Jurkat, Clone E6-1 (cell line): ENCODE measurements at regions not wholly inside any gene's neighbourhood (a gene's known extent, or its start where the extent isn't known, plus 50 kb on each side); places are given as distances from the start of the nearest gene placed in this dataset.

Experiments used
- DNase-seq: peaks from one replicate; pipeline ENCODE4 v3.0.0-alpha.2; 2011; ENCODE audit warnings: low read depth, low spot score
- H3K4me3 ChIP-seq: 2 replicates; pipeline ENCODE4 v1.5.1; 2011; ENCODE audit warnings: mild to moderate bottlenecking, low read length, control low read depth, moderate library complexity

- DNase-seq, result no peak
- H3K4me3 ChIP-seq, result no peak overlapping the region
These were observed 93.8 kb downstream of the GLRX3 start for GRCh38 chr10:130230036-130230435.

GRCh38 chr10:130230611-130231010 is 94.4 kb downstream of the GLRX3 start:
- no peak overlapping the region for H3K4me3 ChIP-seq
- no peak for DNase-seq

DNA sequence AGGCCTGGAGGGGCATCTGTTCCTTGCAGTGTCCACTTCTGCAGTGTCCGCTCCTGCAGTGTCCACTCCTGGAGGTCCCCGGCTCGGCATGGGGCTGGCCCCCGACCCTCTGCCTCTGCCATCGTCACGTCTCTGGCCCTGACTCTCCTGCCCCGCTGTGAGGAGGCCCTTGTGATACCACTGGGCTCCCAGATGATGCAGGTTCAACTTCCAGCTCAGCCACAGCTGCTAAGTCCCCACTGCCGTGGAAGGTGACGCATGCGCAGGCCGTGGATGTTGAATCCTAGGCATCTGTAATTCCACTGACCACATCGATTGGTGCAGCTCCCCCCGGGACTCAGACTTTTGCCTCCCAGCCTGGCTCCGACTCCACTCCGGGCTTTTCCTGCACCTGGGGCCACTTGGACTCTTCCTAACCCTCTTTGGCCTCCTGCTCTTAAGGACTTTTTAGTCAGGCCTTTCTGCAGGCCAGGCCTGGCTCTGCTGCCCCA is 95.1 kb downstream of the GLRX3 start:
- no peak for DNase-seq
- no peak overlapping the region for H3K4me3 ChIP-seq

DNA sequence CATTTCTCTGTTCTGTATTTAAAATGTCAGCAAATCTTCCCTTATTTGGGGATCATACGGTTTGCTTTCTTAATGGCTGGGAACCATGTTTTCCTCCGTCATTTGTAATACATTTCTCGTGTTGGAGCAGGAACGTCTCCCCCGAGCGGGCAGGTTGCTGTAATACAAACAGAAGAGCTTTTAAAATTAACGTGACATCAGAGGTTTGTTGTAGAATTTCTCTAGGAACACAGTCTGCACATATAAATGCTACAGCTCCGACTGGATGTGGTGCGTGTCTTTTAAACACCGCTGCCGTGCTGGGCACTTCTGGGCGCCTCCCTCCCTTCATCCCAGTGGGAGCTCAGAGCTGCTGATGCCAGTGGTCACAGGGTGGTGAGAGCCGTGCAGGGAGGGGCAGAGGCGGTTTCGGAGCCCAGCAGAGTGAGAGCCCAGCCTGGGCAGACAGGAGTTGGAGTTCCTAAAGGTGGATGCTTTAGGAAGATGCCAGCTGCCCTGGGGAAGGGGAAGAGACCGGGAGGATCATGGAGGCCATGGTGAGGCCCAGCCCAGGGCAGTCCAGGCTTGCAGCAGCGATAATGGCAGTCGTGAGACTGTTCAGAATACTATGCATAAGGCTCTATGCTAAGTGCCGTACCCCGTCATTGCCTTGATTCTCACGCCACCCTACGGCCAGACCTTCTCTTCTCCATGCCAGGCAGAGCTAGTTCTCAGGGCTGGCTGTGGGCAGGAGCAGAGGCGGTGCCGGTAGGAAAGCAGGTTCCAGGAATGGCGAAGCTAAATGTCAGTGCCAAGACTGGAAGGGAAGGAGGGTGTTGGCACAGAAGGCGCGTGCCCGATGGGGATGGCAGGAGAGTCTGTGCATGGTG is 96.2 kb downstream of the GLRX3 start:
- no peak overlapping the region for H3K4me3 ChIP-seq
- DNase-seq, result no peak

GRCh38 chr10:130233035-130233360 is 96.8 kb downstream of the GLRX3 start:
- H3K4me3 ChIP-seq, result no peak overlapping the region

DNA sequence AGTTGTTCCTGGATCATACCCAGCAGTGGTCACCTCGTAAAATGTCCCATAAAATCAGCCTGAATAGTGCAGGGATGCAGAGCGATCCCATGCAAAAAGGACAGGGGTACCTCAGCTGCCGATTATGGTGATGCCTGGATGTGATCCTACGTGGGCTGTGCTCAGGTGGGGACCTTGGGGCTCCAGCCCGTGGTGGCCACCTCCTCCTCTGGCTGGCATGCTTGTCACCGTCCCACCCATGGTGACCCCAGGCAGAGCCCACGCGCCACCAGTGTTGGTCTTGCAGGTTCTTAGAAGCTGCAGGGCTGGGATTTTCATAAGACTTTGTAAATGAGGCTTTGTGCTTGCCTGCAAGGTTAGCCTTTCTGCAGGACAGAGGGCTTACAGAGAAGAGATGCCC is 97.2 kb downstream of the GLRX3 start:
- H3K4me3 ChIP-seq, result no peak overlapping the region
- DNase-seq, result no peak

More at GRCh38 chr10:130233035-130233360, 96.8 kb downstream of the GLRX3 start:
- DNase-seq, result no peak

DNA sequence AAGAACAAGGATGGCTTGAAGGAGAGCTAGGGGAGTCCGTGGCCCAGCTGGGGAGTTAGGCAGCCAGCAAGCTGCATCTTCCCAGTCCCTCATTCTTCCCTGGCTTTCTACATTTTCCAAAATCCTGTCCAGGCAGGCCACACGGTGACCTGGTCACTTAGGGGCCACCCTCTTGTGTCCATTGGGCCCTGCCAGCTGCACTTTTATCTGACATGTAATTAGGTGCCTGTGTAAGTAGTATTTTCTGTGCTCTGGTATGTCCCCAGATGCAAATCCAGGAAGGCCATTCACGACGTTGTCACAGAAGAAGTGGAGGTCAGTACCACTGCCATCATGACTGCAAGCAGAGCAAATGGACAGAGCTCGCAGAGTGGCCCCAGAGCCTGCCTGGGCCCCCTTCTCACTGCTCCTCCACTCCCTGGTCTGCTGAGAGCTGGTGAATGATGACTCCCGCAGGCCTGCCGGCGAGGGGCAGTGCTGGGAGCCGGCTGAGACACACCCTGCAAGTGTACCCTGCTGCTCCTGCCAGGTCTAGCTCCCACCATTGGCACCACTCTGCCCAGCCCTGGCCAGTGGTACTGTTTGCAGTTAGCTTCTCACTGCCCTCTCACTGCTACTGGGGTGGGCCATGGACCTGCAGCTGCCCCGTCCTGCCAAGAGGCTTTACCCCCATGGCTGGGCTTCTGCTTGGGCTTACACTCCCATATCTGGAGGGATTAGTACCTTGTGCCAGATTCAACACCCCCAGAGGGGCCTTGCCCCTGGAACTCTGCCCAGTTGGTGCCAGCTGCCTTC is 98.2 kb downstream of the GLRX3 start:
- DNase-seq, result no peak
- H3K4me3 ChIP-seq, result no peak overlapping the region

DNA sequence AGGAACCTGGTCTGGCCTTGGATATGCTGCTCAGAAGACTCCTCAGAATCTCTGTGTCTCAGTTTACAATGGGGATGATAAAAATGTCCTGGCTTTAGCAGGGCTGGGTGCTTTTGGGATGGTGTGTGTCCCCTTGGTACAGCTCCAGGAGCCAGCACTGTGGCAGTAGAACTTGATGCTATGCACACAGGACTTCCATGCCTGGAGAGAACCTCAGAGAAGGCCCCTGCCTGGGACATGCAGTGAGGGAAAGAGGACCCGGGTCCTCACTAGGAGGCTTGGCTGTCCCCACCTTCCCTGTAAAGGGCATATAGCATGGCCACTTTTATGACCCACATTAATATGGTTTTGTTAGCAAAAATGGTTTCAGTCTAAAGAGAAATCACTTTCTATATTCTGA is 100.5 kb downstream of the GLRX3 start:
- no peak overlapping the region for H3K4me3 ChIP-seq
- DNase-seq, result no peak

DNA sequence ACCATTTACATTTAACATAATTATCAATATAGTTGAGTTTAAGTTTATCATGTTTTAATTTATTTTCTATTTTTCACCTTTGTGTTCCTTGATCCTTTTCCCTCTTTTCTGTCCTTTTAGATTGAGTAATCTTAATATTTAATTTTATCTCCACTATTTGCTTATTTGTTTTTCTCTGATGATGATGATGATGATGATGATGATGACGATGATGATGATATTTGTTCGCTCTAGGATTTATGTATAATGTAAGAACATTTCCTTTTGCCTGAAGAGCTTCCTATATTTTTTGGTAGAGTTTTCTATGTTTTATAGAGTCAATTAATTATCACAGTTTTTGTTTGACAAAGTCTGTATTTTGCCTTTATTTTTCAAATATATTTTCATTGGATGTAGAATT is 104.2 kb downstream of the GLRX3 start:
- DNase-seq, result no peak
- H3K4me3 ChIP-seq, result no peak overlapping the region

DNA sequence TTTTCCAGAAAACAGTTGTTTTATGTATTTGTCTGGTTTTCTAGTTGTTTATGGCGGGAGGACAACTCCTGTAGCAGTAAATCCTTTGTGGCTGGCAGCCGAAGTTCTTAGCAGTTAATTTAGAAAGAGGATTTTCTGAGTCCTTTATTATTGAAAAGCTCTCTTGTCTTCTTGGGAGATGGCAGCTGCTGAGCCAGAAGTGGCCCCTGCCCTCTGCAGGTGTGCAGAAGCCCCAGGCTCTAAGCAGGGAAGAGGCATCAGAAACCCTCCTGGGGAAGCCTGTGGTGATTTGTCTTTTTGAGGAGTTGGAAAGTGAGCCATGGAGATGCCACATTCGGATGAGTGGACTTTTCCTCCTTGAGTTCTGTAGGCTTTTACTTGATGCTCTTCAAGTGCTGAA is 106.3 kb downstream of the GLRX3 start:
- no peak for DNase-seq
- no peak overlapping the region for H3K4me3 ChIP-seq

- no peak overlapping the region for H3K4me3 ChIP-seq
- DNase-seq, result peak; percentile 60
These were observed 106.8 kb downstream of the GLRX3 start for GRCh38 chr10:130243015-130243414.

GRCh38 chr10:130244031-130244927 is 108.1 kb downstream of the GLRX3 start:
- DNase-seq, result no peak
- H3K4me3 ChIP-seq, result no peak overlapping the region

- DNase-seq, result no peak
- no peak overlapping the region for H3K4me3 ChIP-seq
These were observed 108.8 kb downstream of the GLRX3 start for GRCh38 chr10:130244928-130245495.

GRCh38 chr10:130246113-130246512 is 109.9 kb downstream of the GLRX3 start:
- DNase-seq, result no peak
- H3K4me3 ChIP-seq, result no peak overlapping the region

- no peak overlapping the region for H3K4me3 ChIP-seq
- no peak for DNase-seq
These were observed 113.9 kb downstream of the GLRX3 start for GRCh38 chr10:130250127-130250526.

DNA sequence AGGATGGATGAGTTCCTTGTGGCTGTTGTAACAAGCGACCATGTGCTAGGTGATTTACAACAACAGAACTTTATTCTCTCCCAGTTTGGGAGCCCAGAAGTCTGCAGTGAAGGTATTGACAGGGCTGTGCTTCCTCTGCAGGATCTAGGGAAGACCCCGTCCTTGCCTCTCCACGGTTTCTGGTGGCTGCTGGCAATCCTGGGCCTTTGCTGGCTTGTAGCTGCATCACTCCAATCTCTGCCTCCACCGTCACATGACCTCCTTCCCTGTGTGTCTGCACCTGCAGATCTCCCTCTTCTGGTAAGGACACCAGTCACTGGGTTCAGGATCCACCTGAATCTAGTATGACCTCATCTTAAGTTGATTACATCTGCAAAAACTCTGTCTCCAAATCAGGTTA is 115.6 kb downstream of the GLRX3 start:
- no peak for DNase-seq
- no peak overlapping the region for H3K4me3 ChIP-seq

GRCh38 chr10:130254243-130254642 is 118.1 kb downstream of the GLRX3 start:
- H3K4me3 ChIP-seq, result no peak overlapping the region
- DNase-seq, result no peak

- no peak overlapping the region for H3K4me3 ChIP-seq
- no peak for DNase-seq
These were observed 118.5 kb downstream of the GLRX3 start for GRCh38 chr10:130254662-130255061.

DNA sequence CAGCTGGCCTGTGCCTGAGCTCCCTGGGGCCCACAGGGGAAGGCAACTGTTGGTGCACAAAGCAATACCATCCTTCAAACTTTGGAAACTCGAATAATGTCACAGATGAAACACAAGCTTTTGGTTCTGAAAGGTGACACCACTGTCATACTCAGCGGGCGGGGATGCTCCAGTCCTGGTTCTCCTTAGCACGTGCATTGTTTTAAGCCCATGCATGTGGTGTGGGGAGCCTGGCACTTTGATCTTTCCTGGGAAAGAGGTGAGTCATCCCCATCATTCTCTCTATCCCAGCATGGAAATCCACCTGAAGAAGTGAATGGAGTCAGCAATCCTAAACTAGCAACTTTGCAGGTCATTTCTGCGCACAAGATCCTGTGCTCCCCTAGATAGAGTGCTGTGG is 119.6 kb downstream of the GLRX3 start:
- H3K4me3 ChIP-seq, result no peak overlapping the region
- DNase-seq, result no peak
